Lower lobe of right lung (tissue), 2 donors: ENCODE measurements at regions not wholly inside any gene's neighbourhood (a gene's known extent, or its start where the extent isn't known, plus 50 kb on each side); places are given as distances from the start of the nearest gene placed in this dataset.

Experiments
- ATAC-seq, 2 donors: fragments of 200-7000 bp; cut with Tn5 transposase; one replicate each; pipeline ENCODE4 v1.9.1; 2020 to 2022; ENCODE audit warnings: mild to moderate bottlenecking in 2 of 2, moderate library complexity in 2 of 2
- DNase-seq: peaks from one replicate; pipeline ENCODE4 v3.0.0-alpha.2; 2020
- H3K27ac ChIP-seq: fragments of 200-600 bp; one replicate; pipeline ENCODE4 v1.8.0; 2022
- H3K27me3 ChIP-seq: fragments of 200-600 bp; one replicate; pipeline ENCODE4 v1.8.0; 2022; ENCODE audit warnings: low read depth
- H3K36me3 ChIP-seq: fragments of 200-600 bp; one replicate; pipeline ENCODE4 v1.8.0; 2022; ENCODE audit warnings: mild to moderate bottlenecking
- H3K4me1 ChIP-seq: fragments of 200-600 bp; one replicate; pipeline ENCODE4 v1.8.0; 2022
- H3K4me3 ChIP-seq: fragments of 200-600 bp; one replicate; pipeline ENCODE4 v1.8.0; 2022; ENCODE audit warnings: mild to moderate bottlenecking
- H3K9me3 ChIP-seq: fragments of 200-600 bp; one replicate; pipeline ENCODE4 v1.8.0; 2022
- intact Hi-C: fragments of 100-400 bp; cut with DNase I; formaldehyde crosslinking; loops from one replicate; pipeline ENCODE4 v1.11.0; 2022
- TF ChIP-seq, protein P1 (sequence below): fragments of 200-600 bp; IDR thresholded peaks from one replicate; pipeline ENCODE4 v1.8.0; 2022; ENCODE audit warnings: antibody characterized with exemption, mild to moderate bottlenecking
- donor health status: DM: no; HTN: yes; CAD: no; lungs with severe emphysema.

- DNase-seq (no peak), ATAC-seq (no peak)
- Histone ChIP-seq H3K9me3 (no peaks in the 10 kb centered on the region), H3K4me3 (no peak overlapping the region), H3K4me1 (no peaks in the 10 kb centered on the region), H3K27ac (no peak overlapping the region), H3K36me3 (no peaks in the 10 kb centered on the region), H3K27me3 (peaks cover 23% of the 10 kb centered on the region)
- TF ChIP-seq, protein P1, sequence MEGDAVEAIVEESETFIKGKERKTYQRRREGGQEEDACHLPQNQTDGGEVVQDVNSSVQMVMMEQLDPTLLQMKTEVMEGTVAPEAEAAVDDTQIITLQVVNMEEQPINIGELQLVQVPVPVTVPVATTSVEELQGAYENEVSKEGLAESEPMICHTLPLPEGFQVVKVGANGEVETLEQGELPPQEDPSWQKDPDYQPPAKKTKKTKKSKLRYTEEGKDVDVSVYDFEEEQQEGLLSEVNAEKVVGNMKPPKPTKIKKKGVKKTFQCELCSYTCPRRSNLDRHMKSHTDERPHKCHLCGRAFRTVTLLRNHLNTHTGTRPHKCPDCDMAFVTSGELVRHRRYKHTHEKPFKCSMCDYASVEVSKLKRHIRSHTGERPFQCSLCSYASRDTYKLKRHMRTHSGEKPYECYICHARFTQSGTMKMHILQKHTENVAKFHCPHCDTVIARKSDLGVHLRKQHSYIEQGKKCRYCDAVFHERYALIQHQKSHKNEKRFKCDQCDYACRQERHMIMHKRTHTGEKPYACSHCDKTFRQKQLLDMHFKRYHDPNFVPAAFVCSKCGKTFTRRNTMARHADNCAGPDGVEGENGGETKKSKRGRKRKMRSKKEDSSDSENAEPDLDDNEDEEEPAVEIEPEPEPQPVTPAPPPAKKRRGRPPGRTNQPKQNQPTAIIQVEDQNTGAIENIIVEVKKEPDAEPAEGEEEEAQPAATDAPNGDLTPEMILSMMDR: no peak
- intact Hi-C loops: no loop called here
These were observed 408.8 kb upstream of the IRX1 start for GRCh38 chr5:3186736-3187405.

- intact Hi-C loops: no loop called here
- H3K36me3 ChIP-seq: no peaks in the 10 kb centered on the region
- ATAC-seq (no peak), DNase-seq (no peak)
- no peak overlapping the region for H3K27ac ChIP-seq
- TF ChIP-seq, protein P1: no peak
- H3K27me3 ChIP-seq: peaks cover 23% of the 10 kb centered on the region
- H3K4me3 ChIP-seq: no peak overlapping the region
- H3K9me3 ChIP-seq: no peaks in the 10 kb centered on the region
- H3K4me1 ChIP-seq: no peaks in the 10 kb centered on the region
These were observed 409.5 kb upstream of the IRX1 start for GRCh38 chr5:3186156-3186555.

GRCh38 chr5:3185488-3185887 is 410.1 kb upstream of the IRX1 start:
- H3K27ac ChIP-seq: no peak overlapping the region
- no peaks in the 10 kb centered on the region for H3K4me1 ChIP-seq
- intact Hi-C loops: no loop called here
- TF ChIP-seq, protein P1: no peak
- no peak for ATAC-seq
- DNase-seq: no peak
- H3K36me3 ChIP-seq: no peaks in the 10 kb centered on the region
- H3K27me3 ChIP-seq: peaks cover 19% of the 10 kb centered on the region
- no peak overlapping the region for H3K4me3 ChIP-seq
- no peaks in the 10 kb centered on the region for H3K9me3 ChIP-seq

GRCh38 chr5:3182133-3182876 is 413.3 kb upstream of the IRX1 start:
- intact Hi-C loops: no loop called here
- DNase-seq: no peak

DNA sequence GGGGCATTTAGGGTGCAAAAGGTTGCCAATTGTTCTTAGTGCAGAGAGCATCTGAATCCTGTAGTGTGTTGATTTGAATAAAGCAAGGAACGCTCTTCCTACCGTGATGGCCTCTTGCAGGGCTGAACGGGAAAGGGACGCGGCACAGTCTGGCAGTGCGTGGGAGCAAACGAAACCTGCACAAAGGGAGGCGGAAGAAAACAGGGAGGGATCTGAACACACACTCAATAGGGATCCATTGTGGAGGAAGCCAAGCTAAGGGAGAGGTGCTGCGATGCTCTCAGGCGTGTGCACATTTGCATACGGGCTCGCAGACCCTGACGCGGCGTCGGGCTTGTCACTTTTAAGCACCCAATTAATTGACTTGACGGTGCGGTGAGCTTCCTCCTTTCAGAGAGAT is 414.0 kb upstream of the IRX1 start:
- ATAC-seq: no peak
- no peaks in the 10 kb centered on the region for H3K4me1 ChIP-seq
- intact Hi-C loops: no loop called here

More at GRCh38 chr5:3182133-3182876, 413.3 kb upstream of the IRX1 start:
- ATAC-seq: no peak
- no peaks in the 10 kb centered on the region for H3K4me1 ChIP-seq
- no peaks in the 10 kb centered on the region for H3K36me3 ChIP-seq
- TF ChIP-seq, protein P1: no peak
- H3K4me3 ChIP-seq: no peak overlapping the region
- H3K27me3 ChIP-seq: peaks cover 9% of the 10 kb centered on the region
- no peaks in the 10 kb centered on the region for H3K9me3 ChIP-seq
- no peak overlapping the region for H3K27ac ChIP-seq

More for the DNA sequence above, 414.0 kb upstream of the IRX1 start:
- no peak for DNase-seq
- no peak overlapping the region for H3K27ac ChIP-seq
- TF ChIP-seq, protein P1: no peak
- no peak overlapping the region for H3K4me3 ChIP-seq
- no peaks in the 10 kb centered on the region for H3K36me3 ChIP-seq
- H3K27me3 ChIP-seq: peaks cover 6% of the 10 kb centered on the region
- no peaks in the 10 kb centered on the region for H3K9me3 ChIP-seq
